WTC11 (cell line): ENCODE measurements at regions not wholly inside any gene's neighbourhood (a gene's known extent, or its start where the extent isn't known, plus 50 kb on each side); places are given as distances from the start of the nearest gene placed in this dataset.

Experiments used
- ATAC-seq: fragments of 200-7000 bp; cut with Tn5 transposase; 2 replicates; pipeline ENCODE4 v1.10.0; 2021; ENCODE audit warnings: mild to moderate bottlenecking, moderate library complexity
- CTCF ChIA-PET: fragments of 300-600 bp; sonication (Branson Sonifier 250); formaldehyde crosslinking; loops from one replicate; lab custom pipeline; 2021; ENCODE audit warnings: antibody characterized with exemption; lab: Charles Lee
- POLR2A ChIA-PET: fragments of 350-600 bp; sonication (Branson Sonifier 250); formaldehyde crosslinking; loops from one replicate; lab custom pipeline; 2021; ENCODE audit warnings: antibody characterized with exemption; lab: Charles Lee
- DNase-seq: peaks from one replicate; pipeline ENCODE4 v3.0.0; 2021; ENCODE audit warnings: low spot score
- H3K27ac Mint-ChIP-seq: 2 replicates; pipeline ENCODE4 v1.8.0; 2021; ENCODE audit warnings: mixed read lengths
- H3K27me3 Mint-ChIP-seq: 2 replicates; pipeline ENCODE4 v1.8.0; 2021; ENCODE audit warnings: low read depth, mild to moderate bottlenecking, moderate library complexity, mixed read lengths
- H3K36me3 Mint-ChIP-seq: 2 replicates; pipeline ENCODE4 v1.8.0; 2021; ENCODE audit warnings: mixed read lengths
- H3K4me1 Mint-ChIP-seq: 2 replicates; pipeline ENCODE4 v1.8.0; 2022; ENCODE audit warnings: mixed read lengths
- H3K4me3 Mint-ChIP-seq: 2 replicates; pipeline ENCODE4 v1.8.0; 2021; ENCODE audit warnings: mild to moderate bottlenecking, moderate library complexity, mixed read lengths
- H3K9me3 Mint-ChIP-seq: 2 replicates; pipeline ENCODE4 v1.8.0; 2021; ENCODE audit warnings: mixed read lengths
- FOXP1 ChIP-seq: sonication (generic); formaldehyde crosslinking; IDR thresholded peaks from 2 replicates; pipeline ENCODE4 v1.8.0; 2022; ENCODE audit warnings: missing genetic modification reagents, mild to moderate bottlenecking, moderate library complexity, borderline replicate concordance
- HMGA2 ChIP-seq: fragments of 250-450 bp; sonication (Bioruptor Pico); IDR thresholded peaks from 2 replicates; pipeline ENCODE4 v1.4.0; 2021; ENCODE audit warnings: mild to moderate bottlenecking, moderate library complexity
- IRF2 ChIP-seq: sonication (generic); formaldehyde crosslinking; IDR thresholded peaks from 2 replicates; pipeline ENCODE4 v1.8.0; 2022; ENCODE audit warnings: low read depth, missing genetic modification reagents, borderline replicate concordance
- NFE2L1 ChIP-seq: sonication (generic); formaldehyde crosslinking; IDR thresholded peaks from 2 replicates; pipeline ENCODE4 v1.8.1; 2023; ENCODE audit warnings: missing genetic modification reagents
- RELA ChIP-seq: sonication (generic); formaldehyde crosslinking; IDR thresholded peaks from 2 replicates; pipeline ENCODE4 v1.8.1; 2022; ENCODE audit warnings: missing genetic modification reagents, mild to moderate bottlenecking, borderline replicate concordance
- SMAD4 ChIP-seq: sonication (generic); formaldehyde crosslinking; IDR thresholded peaks from 2 replicates; pipeline ENCODE4 v1.8.0; 2022; ENCODE audit warnings: mild to moderate bottlenecking, missing genetic modification reagents
- ZNF138 ChIP-seq: sonication (generic); formaldehyde crosslinking; conservative IDR thresholded peaks from 2 replicates; pipeline ENCODE4 v1.8.1; 2022; ENCODE audit warnings: mild to moderate bottlenecking, moderate library complexity, missing genetic modification reagents
- ZNF219 ChIP-seq: sonication (generic); formaldehyde crosslinking; IDR thresholded peaks from 2 replicates; pipeline ENCODE4 v1.8.0; 2023; ENCODE audit warnings: missing genetic modification reagents, mild to moderate bottlenecking, borderline replicate concordance
- ZNF396 ChIP-seq: fragments of 250-450 bp; sonication (Bioruptor Pico); IDR thresholded peaks from 2 replicates; pipeline ENCODE4 v1.8.0; 2021; ENCODE audit warnings: mild to moderate bottlenecking, moderate library complexity, borderline replicate concordance
- ZNF416 ChIP-seq: fragments of 250-450 bp; sonication (Bioruptor Pico); IDR thresholded peaks from 2 replicates; pipeline ENCODE4 v1.9.0; 2021; ENCODE audit warnings: mild to moderate bottlenecking, inconsistent platforms
- ZNF671 ChIP-seq: fragments of 250-450 bp; sonication (Bioruptor Pico); IDR thresholded peaks from 2 replicates; pipeline ENCODE4 v1.8.0; 2021; ENCODE audit warnings: mild to moderate bottlenecking
- TF ChIP-seq, protein P1 (sequence below): fragments of 250-450 bp; sonication (Bioruptor Pico); IDR thresholded peaks from 2 replicates; pipeline ENCODE4 v1.9.0; 2021; ENCODE audit warnings: mild to moderate bottlenecking
- TF ChIP-seq, protein P2 (sequence below): sonication (generic); formaldehyde crosslinking; IDR thresholded peaks from 2 replicates; pipeline ENCODE4 v1.8.0; 2023; ENCODE audit warnings: missing genetic modification reagents
- TF ChIP-seq, protein P3 (sequence below): fragments of 250-450 bp; sonication (Bioruptor Pico); IDR thresholded peaks from 2 replicates; pipeline ENCODE4 v1.8.0; 2021; ENCODE audit warnings: mild to moderate bottlenecking
- TF ChIP-seq, protein P4 (sequence below): sonication (generic); formaldehyde crosslinking; IDR thresholded peaks from 2 replicates; pipeline ENCODE4 v1.8.0; 2022; ENCODE audit warnings: mild to moderate bottlenecking, missing genetic modification reagents
- TF ChIP-seq, protein P5 (sequence below): sonication (generic); formaldehyde crosslinking; IDR thresholded peaks from 2 replicates; pipeline ENCODE4 v1.8.1; 2022; ENCODE audit warnings: mild to moderate bottlenecking, missing genetic modification reagents, moderate library complexity, borderline replicate concordance
- TF ChIP-seq, protein P6 (sequence below): sonication (generic); formaldehyde crosslinking; IDR thresholded peaks from 2 replicates; pipeline ENCODE4 v1.8.1; 2023; ENCODE audit warnings: mild to moderate bottlenecking, missing genetic modification reagents, borderline replicate concordance
- TF ChIP-seq, protein P7 (sequence below): sonication (generic); formaldehyde crosslinking; IDR thresholded peaks from 2 replicates; pipeline ENCODE4 v1.8.0; 2022; ENCODE audit warnings: mild to moderate bottlenecking, missing genetic modification reagents
- TF ChIP-seq, protein P8 (sequence below): fragments of 250-450 bp; sonication (Bioruptor Pico); IDR thresholded peaks from 2 replicates; pipeline ENCODE4 v1.9.0; 2021; ENCODE audit warnings: mild to moderate bottlenecking, borderline replicate concordance

DNA sequence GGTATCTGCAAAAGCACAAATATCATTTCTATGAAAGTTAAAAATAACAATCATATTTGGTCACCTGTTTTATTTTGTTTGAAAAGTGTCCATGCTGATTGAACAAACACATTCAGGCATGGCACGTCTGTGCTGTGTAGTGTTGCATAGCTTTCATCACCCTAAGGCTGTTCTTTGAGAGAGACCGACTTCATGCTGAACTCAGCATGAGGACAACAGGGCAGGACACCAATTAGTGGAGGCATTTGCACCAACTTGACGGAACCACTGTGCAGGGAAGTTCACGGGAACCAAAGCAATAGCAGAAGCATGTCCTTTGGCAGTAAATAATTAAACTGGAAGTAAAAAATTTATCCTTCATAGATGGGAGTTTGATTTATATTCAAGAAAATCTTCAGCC lies 158.4 kb upstream of the SLC7A11 start:
- CTCF ChIA-PET, result no interaction called here
- no peak for TF ChIP-seq FOXP1 (CRISPR knock-in tag)
- no peak for TF ChIP-seq ZNF138 (CRISPR knock-in tag)
- TF ChIP-seq, protein P1, sequence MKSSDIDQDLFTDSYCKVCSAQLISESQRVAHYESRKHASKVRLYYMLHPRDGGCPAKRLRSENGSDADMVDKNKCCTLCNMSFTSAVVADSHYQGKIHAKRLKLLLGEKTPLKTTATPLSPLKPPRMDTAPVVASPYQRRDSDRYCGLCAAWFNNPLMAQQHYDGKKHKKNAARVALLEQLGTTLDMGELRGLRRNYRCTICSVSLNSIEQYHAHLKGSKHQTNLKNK, result no peak
- TF ChIP-seq SMAD4 (CRISPR knock-in tag), result no peak
- TF ChIP-seq ZNF396, result no peak
- TF ChIP-seq, protein P2, sequence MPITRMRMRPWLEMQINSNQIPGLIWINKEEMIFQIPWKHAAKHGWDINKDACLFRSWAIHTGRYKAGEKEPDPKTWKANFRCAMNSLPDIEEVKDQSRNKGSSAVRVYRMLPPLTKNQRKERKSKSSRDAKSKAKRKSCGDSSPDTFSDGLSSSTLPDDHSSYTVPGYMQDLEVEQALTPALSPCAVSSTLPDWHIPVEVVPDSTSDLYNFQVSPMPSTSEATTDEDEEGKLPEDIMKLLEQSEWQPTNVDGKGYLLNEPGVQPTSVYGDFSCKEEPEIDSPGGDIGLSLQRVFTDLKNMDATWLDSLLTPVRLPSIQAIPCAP, result no peak
- no peak for TF ChIP-seq IRF2
- TF ChIP-seq, protein P3, sequence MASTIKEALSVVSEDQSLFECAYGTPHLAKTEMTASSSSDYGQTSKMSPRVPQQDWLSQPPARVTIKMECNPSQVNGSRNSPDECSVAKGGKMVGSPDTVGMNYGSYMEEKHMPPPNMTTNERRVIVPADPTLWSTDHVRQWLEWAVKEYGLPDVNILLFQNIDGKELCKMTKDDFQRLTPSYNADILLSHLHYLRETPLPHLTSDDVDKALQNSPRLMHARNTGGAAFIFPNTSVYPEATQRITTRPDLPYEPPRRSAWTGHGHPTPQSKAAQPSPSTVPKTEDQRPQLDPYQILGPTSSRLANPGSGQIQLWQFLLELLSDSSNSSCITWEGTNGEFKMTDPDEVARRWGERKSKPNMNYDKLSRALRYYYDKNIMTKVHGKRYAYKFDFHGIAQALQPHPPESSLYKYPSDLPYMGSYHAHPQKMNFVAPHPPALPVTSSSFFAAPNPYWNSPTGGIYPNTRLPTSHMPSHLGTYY (CRISPR knock-in tag), result no peak
- TF ChIP-seq HMGA2, result no peak
- TF ChIP-seq, protein P4, sequence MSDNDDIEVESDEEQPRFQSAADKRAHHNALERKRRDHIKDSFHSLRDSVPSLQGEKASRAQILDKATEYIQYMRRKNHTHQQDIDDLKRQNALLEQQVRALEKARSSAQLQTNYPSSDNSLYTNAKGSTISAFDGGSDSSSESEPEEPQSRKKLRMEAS (CRISPR knock-in tag), result no peak
- TF ChIP-seq, protein P5, sequence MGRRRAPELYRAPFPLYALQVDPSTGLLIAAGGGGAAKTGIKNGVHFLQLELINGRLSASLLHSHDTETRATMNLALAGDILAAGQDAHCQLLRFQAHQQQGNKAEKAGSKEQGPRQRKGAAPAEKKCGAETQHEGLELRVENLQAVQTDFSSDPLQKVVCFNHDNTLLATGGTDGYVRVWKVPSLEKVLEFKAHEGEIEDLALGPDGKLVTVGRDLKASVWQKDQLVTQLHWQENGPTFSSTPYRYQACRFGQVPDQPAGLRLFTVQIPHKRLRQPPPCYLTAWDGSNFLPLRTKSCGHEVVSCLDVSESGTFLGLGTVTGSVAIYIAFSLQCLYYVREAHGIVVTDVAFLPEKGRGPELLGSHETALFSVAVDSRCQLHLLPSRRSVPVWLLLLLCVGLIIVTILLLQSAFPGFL (CRISPR knock-in tag), result no peak
- no peak overlapping the region for H3K27ac Mint-ChIP-seq
- H3K27me3 Mint-ChIP-seq, result peaks cover 20% of the 10 kb centered on the region
- ATAC-seq (no peak), DNase-seq (no peak)
- no peak overlapping the region for H3K4me3 Mint-ChIP-seq
- H3K36me3 Mint-ChIP-seq, result 0 out of 2 replicates have a peak, but pooled peaks cover 2% of the 10 kb centered on the region
- H3K9me3 Mint-ChIP-seq, result peaks cover 5% of the 10 kb centered on the region
- POLR2A ChIA-PET, result no interaction called here
- peaks cover 20% of the 10 kb centered on the region for H3K4me1 Mint-ChIP-seq

DNA sequence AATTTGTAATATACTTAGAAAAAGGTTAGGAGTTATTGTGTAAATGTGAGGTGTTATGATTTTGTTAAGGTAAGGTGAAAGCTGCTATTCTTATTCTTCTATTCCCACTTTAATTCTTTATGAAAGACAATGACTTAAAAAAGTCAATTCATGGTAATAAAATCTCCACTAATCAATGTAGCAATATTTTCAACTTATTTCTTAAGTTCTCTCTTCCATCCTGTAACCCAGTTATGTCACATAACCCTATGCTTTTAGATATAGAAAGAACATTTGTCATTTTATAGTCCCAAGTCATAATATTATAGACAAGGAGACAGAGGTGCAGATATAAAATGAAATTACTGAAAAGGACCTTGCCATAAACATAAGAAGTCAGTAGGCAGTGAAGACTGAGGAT lies 157.9 kb upstream of the SLC7A11 start:
- H3K36me3 Mint-ChIP-seq, result 0 out of 2 replicates have a peak, but pooled peaks cover 2% of the 10 kb centered on the region
- H3K9me3 Mint-ChIP-seq, result peaks cover 5% of the 10 kb centered on the region
- H3K4me1 Mint-ChIP-seq, result peaks cover 20% of the 10 kb centered on the region
- ChIA-PET CTCF (no interaction called here), POLR2A (no interaction called here)
- DNase-seq, result no peak
- H3K27ac Mint-ChIP-seq, result no peak overlapping the region
- ATAC-seq, result no peak
- H3K4me3 Mint-ChIP-seq, result no peak overlapping the region
- peaks cover 20% of the 10 kb centered on the region for H3K27me3 Mint-ChIP-seq
- no peak for TF ChIP-seq ZNF671 (CRISPR knock-in tag)
- TF ChIP-seq, protein P6, sequence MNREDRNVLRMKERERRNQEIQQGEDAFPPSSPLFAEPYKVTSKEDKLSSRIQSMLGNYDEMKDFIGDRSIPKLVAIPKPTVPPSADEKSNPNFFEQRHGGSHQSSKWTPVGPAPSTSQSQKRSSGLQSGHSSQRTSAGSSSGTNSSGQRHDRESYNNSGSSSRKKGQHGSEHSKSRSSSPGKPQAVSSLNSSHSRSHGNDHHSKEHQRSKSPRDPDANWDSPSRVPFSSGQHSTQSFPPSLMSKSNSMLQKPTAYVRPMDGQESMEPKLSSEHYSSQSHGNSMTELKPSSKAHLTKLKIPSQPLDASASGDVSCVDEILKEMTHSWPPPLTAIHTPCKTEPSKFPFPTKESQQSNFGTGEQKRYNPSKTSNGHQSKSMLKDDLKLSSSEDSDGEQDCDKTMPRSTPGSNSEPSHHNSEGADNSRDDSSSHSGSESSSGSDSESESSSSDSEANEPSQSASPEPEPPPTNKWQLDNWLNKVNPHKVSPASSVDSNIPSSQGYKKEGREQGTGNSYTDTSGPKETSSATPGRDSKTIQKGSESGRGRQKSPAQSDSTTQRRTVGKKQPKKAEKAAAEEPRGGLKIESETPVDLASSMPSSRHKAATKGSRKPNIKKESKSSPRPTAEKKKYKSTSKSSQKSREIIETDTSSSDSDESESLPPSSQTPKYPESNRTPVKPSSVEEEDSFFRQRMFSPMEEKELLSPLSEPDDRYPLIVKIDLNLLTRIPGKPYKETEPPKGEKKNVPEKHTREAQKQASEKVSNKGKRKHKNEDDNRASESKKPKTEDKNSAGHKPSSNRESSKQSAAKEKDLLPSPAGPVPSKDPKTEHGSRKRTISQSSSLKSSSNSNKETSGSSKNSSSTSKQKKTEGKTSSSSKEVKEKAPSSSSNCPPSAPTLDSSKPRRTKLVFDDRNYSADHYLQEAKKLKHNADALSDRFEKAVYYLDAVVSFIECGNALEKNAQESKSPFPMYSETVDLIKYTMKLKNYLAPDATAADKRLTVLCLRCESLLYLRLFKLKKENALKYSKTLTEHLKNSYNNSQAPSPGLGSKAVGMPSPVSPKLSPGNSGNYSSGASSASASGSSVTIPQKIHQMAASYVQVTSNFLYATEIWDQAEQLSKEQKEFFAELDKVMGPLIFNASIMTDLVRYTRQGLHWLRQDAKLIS (CRISPR knock-in tag), result no peak
- TF ChIP-seq ZNF416 (CRISPR knock-in tag), result no peak
- TF ChIP-seq, protein P1, result no peak
- TF ChIP-seq, protein P7, sequence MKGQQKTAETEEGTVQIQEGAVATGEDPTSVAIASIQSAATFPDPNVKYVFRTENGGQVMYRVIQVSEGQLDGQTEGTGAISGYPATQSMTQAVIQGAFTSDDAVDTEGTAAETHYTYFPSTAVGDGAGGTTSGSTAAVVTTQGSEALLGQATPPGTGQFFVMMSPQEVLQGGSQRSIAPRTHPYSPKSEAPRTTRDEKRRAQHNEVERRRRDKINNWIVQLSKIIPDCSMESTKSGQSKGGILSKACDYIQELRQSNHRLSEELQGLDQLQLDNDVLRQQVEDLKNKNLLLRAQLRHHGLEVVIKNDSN (CRISPR knock-in tag), result no peak
- TF ChIP-seq, protein P8, sequence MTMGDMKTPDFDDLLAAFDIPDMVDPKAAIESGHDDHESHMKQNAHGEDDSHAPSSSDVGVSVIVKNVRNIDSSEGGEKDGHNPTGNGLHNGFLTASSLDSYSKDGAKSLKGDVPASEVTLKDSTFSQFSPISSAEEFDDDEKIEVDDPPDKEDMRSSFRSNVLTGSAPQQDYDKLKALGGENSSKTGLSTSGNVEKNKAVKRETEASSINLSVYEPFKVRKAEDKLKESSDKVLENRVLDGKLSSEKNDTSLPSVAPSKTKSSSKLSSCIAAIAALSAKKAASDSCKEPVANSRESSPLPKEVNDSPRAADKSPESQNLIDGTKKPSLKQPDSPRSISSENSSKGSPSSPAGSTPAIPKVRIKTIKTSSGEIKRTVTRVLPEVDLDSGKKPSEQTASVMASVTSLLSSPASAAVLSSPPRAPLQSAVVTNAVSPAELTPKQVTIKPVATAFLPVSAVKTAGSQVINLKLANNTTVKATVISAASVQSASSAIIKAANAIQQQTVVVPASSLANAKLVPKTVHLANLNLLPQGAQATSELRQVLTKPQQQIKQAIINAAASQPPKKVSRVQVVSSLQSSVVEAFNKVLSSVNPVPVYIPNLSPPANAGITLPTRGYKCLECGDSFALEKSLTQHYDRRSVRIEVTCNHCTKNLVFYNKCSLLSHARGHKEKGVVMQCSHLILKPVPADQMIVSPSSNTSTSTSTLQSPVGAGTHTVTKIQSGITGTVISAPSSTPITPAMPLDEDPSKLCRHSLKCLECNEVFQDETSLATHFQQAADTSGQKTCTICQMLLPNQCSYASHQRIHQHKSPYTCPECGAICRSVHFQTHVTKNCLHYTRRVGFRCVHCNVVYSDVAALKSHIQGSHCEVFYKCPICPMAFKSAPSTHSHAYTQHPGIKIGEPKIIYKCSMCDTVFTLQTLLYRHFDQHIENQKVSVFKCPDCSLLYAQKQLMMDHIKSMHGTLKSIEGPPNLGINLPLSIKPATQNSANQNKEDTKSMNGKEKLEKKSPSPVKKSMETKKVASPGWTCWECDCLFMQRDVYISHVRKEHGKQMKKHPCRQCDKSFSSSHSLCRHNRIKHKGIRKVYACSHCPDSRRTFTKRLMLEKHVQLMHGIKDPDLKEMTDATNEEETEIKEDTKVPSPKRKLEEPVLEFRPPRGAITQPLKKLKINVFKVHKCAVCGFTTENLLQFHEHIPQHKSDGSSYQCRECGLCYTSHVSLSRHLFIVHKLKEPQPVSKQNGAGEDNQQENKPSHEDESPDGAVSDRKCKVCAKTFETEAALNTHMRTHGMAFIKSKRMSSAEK (CRISPR knock-in tag), result no peak
- TF ChIP-seq FOXP1 (CRISPR knock-in tag), result no peak
- TF ChIP-seq, protein P2, result no peak
- no peak for TF ChIP-seq NFE2L1 (CRISPR knock-in tag)
- TF ChIP-seq ZNF138 (CRISPR knock-in tag), result no peak
- TF ChIP-seq RELA (CRISPR knock-in tag), result no peak
- no peak for TF ChIP-seq ZNF219 (CRISPR knock-in tag)
